Neural cell (in vitro differentiated cells): ENCODE measurements at regions not wholly inside any gene's neighbourhood (a gene's known extent, or its start where the extent isn't known, plus 50 kb on each side); places are given as distances from the start of the nearest gene placed in this dataset.

Experiments used
- H2AFZ ChIP-seq: fragments of 200-600, 300-800 bp; sonication (generic), shearing (Covaris generic); 2 replicates; pipeline ENCODE4 v1.6.0; 2014; ENCODE audit warnings: low read depth, mild to moderate bottlenecking, antibody characterized with exemption, low read length, moderate library complexity
- H3F3A ChIP-seq: fragments of 200-600 bp; shearing (Covaris generic); 2 replicates; pipeline ENCODE4 v1.6.1; 2016; ENCODE audit warnings: mild to moderate bottlenecking, moderate library complexity, mixed read lengths, antibody characterized with exemption, low read length; ENCODE audit not compliant: insufficient read depth, poor library complexity, severe bottlenecking
- H3K27ac ChIP-seq: fragments of 200-600, 300-800 bp; sonication (generic), shearing (Covaris generic); 2 replicates; pipeline ENCODE4 v1.5.1; 2014; ENCODE audit warnings: mild to moderate bottlenecking, low read length, moderate library complexity
- H3K27me3 ChIP-seq: fragments of 300-800, 200-600 bp; sonication (generic), shearing (Covaris generic); 2 replicates; pipeline ENCODE4 v1.6.0; 2014; ENCODE audit warnings: mild to moderate bottlenecking, low read depth, low read length, moderate library complexity; ENCODE audit not compliant: insufficient read depth
- H3K36me3 ChIP-seq: fragments of 300-800, 200-600 bp; sonication (generic), shearing (Covaris generic); 2 replicates; pipeline ENCODE4 v1.5.1; 2014; ENCODE audit warnings: mild to moderate bottlenecking, antibody characterized with exemption, low read length, moderate library complexity; ENCODE audit not compliant: insufficient read depth
- H3K4me2 ChIP-seq: fragments of 300-800, 200-600 bp; sonication (generic), shearing (Covaris generic); 2 replicates; pipeline ENCODE4 v1.6.0; 2014; ENCODE audit warnings: mild to moderate bottlenecking, low read length
- H3K4me3 ChIP-seq: fragments of 300-800, 200-600 bp; sonication (generic), shearing (Covaris generic); 2 replicates; pipeline ENCODE4 v1.5.1; 2014; ENCODE audit warnings: mild to moderate bottlenecking, low read length, moderate library complexity
- H3K79me2 ChIP-seq: fragments of 200-600 bp; shearing (Covaris generic); replicated peaks from 2 replicates; pipeline ENCODE4 v1.6.0; 2014; ENCODE audit warnings: mild to moderate bottlenecking, low read length, moderate library complexity; ENCODE audit not compliant: insufficient read depth
- H3K9ac ChIP-seq: fragments of 300-800, 200-600 bp; sonication (generic), shearing (Covaris generic); 2 replicates; pipeline ENCODE4 v1.6.1; 2016; ENCODE audit warnings: mild to moderate bottlenecking, low read length, mixed read lengths
- H3K9me2 ChIP-seq: fragments of 200-600 bp; shearing (Covaris generic); 2 replicates; pipeline ENCODE4 v1.6.1; 2016; ENCODE audit warnings: mild to moderate bottlenecking, low read length, mixed read lengths; ENCODE audit not compliant: insufficient read depth
- H3K9me3 ChIP-seq: fragments of 200-600, 300-800 bp; sonication (generic), shearing (Covaris generic); 2 replicates; pipeline ENCODE4 v1.6.1; 2016; ENCODE audit warnings: mild to moderate bottlenecking, mixed run types, low read length, moderate library complexity, mixed read lengths
- H4K20me1 ChIP-seq: fragments of 200-600 bp; shearing (Covaris generic); 2 replicates; pipeline ENCODE4 v1.6.1; 2016; ENCODE audit warnings: mild to moderate bottlenecking, mixed run types; ENCODE audit not compliant: insufficient read depth
- CTCF ChIP-seq: fragments of 450-650 bp; IDR thresholded peaks from 2 replicates; pipeline ENCODE4 v1.5.1; 2014; ENCODE audit warnings: antibody characterized with exemption, mild to moderate bottlenecking, moderate library complexity; ENCODE audit not compliant: poor library complexity, severe bottlenecking
- EP300 ChIP-seq: fragments of 450-650 bp; conservative IDR thresholded peaks from 2 replicates; pipeline ENCODE4 v1.6.1; 2014; ENCODE audit warnings: antibody characterized with exemption, mild to moderate bottlenecking, moderate library complexity; ENCODE audit not compliant: poor library complexity, severe bottlenecking
- EZH2 ChIP-seq: fragments of 200-600, 300-800 bp; shearing (Covaris generic), sonication (generic); IDR thresholded peaks from 2 replicates; pipeline ENCODE4 v1.6.1; 2014; ENCODE audit warnings: antibody characterized with exemption, low read length, borderline replicate concordance, mild to moderate bottlenecking; ENCODE audit not compliant: insufficient read depth, poor library complexity, severe bottlenecking
- MXI1 ChIP-seq: fragments of 450-650 bp; conservative IDR thresholded peaks from 2 replicates; pipeline ENCODE4 v1.6.1; 2014; ENCODE audit warnings: antibody characterized with exemption, mild to moderate bottlenecking; ENCODE audit not compliant: poor library complexity, severe bottlenecking
- POLR2AphosphoS5 ChIP-seq: IDR thresholded peaks from 2 replicates; pipeline ENCODE4 v1.6.1; 2012
- RAD21 ChIP-seq: fragments of 450-650 bp; conservative IDR thresholded peaks from 2 replicates; pipeline ENCODE4 v1.6.1; 2014; ENCODE audit warnings: antibody characterized with exemption, mild to moderate bottlenecking, moderate library complexity
- REST ChIP-seq: IDR thresholded peaks from 2 replicates; pipeline ENCODE4 v1.6.1; 2012; ENCODE audit warnings: borderline replicate concordance
- SMC3 ChIP-seq: fragments of 450-650 bp; conservative IDR thresholded peaks from 2 replicates; pipeline ENCODE4 v1.6.1; 2014; ENCODE audit warnings: antibody characterized with exemption, mild to moderate bottlenecking, moderate library complexity; ENCODE audit not compliant: poor library complexity
- TAF1 ChIP-seq: IDR thresholded peaks from 2 replicates; pipeline ENCODE4 v1.6.1; 2012; ENCODE audit warnings: low read depth

GRCh38 chr15:94535298-94536048 lies 304.1 kb downstream of the MCTP2 start:
- no peaks in the 10 kb centered on the region for H3K9me3 ChIP-seq
- H3K4me2 ChIP-seq = no peak overlapping the region
- no peak overlapping the region for H3K4me3 ChIP-seq
- H3K27me3 ChIP-seq = no peaks in the 10 kb centered on the region
- no peaks in the 10 kb centered on the region for H3F3A ChIP-seq
- no peak overlapping the region for H3K9ac ChIP-seq
- H2AFZ ChIP-seq = no peak overlapping the region
- no peaks in the 10 kb centered on the region for H3K9me2 ChIP-seq
- no peak overlapping the region for H3K27ac ChIP-seq
- H4K20me1 ChIP-seq = no peaks in the 10 kb centered on the region
- H3K36me3 ChIP-seq = no peaks in the 10 kb centered on the region
- TF ChIP-seq RAD21 = no peak
- no peak for TF ChIP-seq EP300
- no peak for TF ChIP-seq SMC3
- no peak for TF ChIP-seq MXI1
- TF ChIP-seq POLR2AphosphoS5 = no peak
- no peak for TF ChIP-seq EZH2
- no peak for TF ChIP-seq CTCF
- TF ChIP-seq TAF1 = no peak
- no peak for TF ChIP-seq REST
- no peaks in the 10 kb centered on the region for H3K79me2 ChIP-seq

- no peak overlapping the region for H2AFZ ChIP-seq
- H3K9ac ChIP-seq = no peak overlapping the region
- no peaks in the 10 kb centered on the region for H3K27me3 ChIP-seq
- H3K36me3 ChIP-seq = no peaks in the 10 kb centered on the region
- TF ChIP-seq RAD21 (no peak), EP300 (no peak), POLR2AphosphoS5 (no peak), SMC3 (no peak), TAF1 (no peak), REST (no peak), CTCF (no peak), EZH2 (no peak), MXI1 (no peak)
- no peaks in the 10 kb centered on the region for H4K20me1 ChIP-seq
- H3K9me3 ChIP-seq = no peaks in the 10 kb centered on the region
- no peaks in the 10 kb centered on the region for H3F3A ChIP-seq
- H3K79me2 ChIP-seq = no peaks in the 10 kb centered on the region
- H3K4me2 ChIP-seq = no peak overlapping the region
- no peak overlapping the region for H3K27ac ChIP-seq
- no peaks in the 10 kb centered on the region for H3K9me2 ChIP-seq
- no peak overlapping the region for H3K4me3 ChIP-seq
These were observed 305.2 kb downstream of the MCTP2 start for GRCh38 chr15:94536549-94536948.
